ENCODE measurements at regions not wholly inside any gene's neighbourhood (a gene's known extent, or its start where the extent isn't known, plus 50 kb on each side); places are given as distances from the start of the nearest gene placed in this dataset.
A peak's percentile ranks its signal among the peaks of the same experiment; 100 is the strongest.
"Not testable (repeated sequence)": the region's sequence is repeated elsewhere in the genome, so short reads cannot be mapped to it uniquely, and the experiment has no call there.

DNA sequence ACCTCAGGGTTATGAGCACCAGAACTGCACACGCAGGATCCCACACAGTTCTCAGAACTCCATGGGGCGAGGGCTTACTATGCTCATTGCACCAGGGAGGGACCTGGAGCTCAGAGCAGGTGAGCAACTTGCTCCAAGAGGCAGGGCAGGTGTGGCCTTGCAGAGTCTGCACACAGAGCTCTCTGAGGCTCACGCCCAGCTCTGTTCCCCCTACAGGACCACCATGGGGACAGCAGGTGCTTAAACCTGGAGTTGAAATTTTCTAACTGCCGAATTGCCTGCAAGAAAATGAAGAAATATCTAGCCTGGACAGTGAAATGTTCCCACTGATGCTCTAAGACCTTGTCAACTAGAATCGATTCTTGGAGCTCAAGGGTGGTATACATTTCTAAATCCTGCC, 49.9 kb upstream of the MSMB start:
- DNase-seq (ENCODE audit: low spot score) = not testable (repeated sequence)

GRCh38 chr10:46096446-46096845, 50.4 kb upstream of the MSMB start:
- peak; percentile 52 for DNase-seq (ENCODE audit: low spot score)

- DNase-seq (ENCODE audit: low spot score) = no peak
These were observed 51.0 kb upstream of the MSMB start for GRCh38 chr10:46096909-46097575.

- no peak for DNase-seq (ENCODE audit: low spot score)
These were observed 51.7 kb upstream of the MSMB start for GRCh38 chr10:46097576-46098317.

DNA sequence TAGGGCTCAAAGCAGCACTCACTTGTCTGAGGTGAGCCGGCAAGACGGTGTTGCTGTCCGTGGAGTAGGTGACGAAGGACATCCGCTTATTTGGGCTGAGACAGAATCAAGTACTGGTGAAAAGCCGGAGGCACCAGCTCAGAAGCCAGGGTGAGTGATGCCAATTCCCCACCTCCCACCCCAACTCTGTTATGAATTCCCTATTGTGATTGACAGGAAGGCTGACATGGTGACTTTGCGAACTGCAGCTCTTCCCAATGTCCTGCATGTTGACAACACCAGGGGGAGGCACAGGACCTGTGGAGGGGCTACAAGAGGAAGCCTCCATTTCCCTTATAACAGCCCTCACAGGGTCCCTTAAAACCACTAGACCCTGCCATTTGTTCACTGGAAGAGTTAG, 52.3 kb upstream of the MSMB start:
- DNase-seq (ENCODE audit: low spot score) = no peak

DNA sequence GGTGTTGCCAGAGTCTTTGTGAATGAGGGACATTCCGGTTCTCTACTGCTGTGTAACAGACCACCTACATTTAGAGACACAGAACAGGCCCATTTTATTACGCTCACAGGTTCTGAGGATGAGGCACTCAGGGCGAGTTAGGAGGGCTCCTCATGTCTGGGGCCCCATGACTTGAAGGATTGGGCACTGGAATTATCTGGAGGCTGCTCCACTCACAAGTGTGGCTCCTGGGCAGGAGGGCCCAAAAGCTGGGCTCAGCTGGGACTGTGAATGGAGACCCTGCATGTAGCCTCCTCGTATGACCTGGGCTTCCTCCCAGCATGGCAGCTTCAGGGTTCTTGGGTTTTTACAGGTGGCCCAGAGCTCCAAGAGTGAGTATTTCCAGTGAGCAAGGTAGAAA, 52.9 kb upstream of the MSMB start:
- not testable (repeated sequence) for DNase-seq (ENCODE audit: low spot score)

GRCh38 chr10:46104071-46104585, 58.1 kb upstream of the MSMB start:
- DNase-seq (ENCODE audit: low spot score) = no peak

- not testable (repeated sequence) for DNase-seq (ENCODE audit: low spot score)
These were observed 59.3 kb upstream of the MSMB start for GRCh38 chr10:46105416-46105815.

- DNase-seq (ENCODE audit: low spot score) = not testable (repeated sequence)
These were observed 59.9 kb upstream of the MSMB start for GRCh38 chr10:46105856-46106409.

DNA sequence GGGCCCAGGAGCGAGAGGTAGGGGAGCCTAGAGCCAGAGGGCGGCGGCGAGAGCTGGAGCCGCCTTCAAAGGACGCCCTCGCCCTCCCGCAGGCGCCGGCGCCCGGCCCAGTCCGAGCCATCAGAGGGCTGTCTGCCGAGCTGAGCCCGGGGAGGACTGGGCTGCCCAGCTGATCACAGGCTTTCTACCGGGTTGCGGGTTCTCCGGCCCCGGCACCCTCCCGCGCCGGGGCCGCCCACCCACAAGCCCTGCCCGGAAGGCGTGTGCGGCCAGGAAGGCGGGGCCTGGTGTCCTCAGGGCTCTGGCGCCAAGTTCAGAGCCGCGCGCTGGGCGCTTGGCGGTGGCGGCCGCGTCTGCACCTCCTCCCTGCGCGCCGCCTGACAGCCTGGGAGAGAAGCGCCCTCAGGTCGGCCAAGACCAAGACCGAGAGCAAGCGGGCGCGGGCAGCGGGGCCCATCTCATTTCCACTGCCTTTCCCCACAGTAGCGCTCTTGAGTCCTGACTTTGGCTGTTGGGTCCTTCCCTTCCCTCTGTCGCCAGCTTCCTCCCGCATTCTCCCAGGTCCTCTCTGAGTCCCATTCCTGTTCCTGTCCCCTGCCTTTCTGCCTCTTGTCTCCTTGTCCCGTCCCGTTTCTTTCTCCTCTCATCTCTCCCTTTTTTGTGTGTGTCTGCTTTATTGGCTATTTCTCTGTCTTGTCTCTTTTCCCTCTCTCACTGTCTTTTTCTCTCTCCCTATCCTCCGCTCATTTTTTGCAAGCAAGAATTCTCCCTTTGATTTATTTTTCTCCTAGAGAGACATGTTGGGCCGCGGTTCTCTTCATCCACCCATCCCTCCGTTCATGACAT, 60.6 kb upstream of the MSMB start:
- DNase-seq (ENCODE audit: low spot score) = peak; percentile 80

- not testable (repeated sequence) for DNase-seq (ENCODE audit: low spot score)
These were observed 62.1 kb upstream of the MSMB start for GRCh38 chr10:46108158-46108499.

GRCh38 chr10:46154271-46154670, 108.2 kb upstream of the MSMB start:
- DNase-seq (ENCODE audit: low spot score) = not testable (repeated sequence)

DNA sequence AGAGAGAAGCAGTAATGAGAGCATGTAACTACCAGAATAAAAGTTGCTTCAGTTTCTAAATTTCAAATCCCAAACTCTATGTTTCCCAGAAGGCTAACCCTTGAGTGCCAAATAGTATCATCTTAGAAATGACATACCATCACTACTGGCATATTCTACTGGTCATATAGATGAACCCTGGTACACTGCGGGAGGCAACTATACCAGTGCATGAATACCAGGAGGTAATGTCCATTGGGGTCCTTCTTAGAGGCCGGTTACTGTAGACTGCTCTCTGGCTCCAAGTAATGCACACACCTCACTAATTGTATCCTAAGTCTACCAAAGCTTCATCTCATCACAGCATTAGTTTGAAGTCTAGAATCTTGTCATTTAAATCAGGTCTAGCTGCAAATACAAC, 108.6 kb upstream of the MSMB start:
- not testable (repeated sequence) for DNase-seq (ENCODE audit: low spot score)

DNA sequence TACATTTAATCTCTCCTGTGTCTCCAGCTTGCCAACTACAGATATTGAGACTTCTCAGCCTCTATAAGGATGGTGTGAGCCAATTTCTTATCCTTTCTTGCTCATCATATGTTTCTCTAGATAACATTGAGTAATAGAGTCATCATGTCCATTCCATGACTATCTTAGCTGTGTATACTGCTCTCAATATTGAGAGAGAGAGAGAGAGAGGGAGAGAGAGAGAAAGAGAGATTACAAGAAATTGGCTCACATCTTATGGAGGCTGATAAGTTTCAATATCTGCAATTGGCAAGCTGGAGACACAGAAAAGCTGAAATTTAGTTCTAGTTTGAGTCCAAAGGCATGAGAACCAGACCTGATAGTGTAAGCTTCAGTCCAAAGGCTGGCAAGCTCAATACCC, 110.8 kb upstream of the MSMB start:
- not testable (repeated sequence) for DNase-seq (ENCODE audit: low spot score)

- no peak for DNase-seq (ENCODE audit: low spot score)
These were observed 117.1 kb upstream of the ANTXRL start for GRCh38 chr10:46169736-46170135.

- DNase-seq (ENCODE audit: low spot score) = no peak
These were observed 116.0 kb upstream of the ANTXRL start for GRCh38 chr10:46170789-46171188.

DNA sequence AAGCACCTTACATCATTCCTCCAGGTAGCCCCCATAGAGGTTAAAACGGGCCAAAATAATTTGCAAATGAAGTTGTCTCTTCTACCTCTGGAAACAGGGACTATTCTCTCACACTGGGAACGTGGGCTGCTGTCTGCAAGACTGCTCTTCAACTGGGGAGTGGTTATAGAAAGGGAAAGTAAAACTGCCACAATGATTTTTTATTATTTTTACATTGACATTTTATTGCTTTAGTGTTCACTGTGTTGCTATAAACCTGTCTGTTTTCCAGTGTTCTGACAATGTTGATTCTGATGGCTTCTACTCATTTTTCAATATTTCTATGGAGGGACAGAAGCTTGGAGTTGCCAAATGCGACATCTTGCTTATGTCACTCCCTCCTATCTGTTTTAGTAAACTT, 115.1 kb upstream of the ANTXRL start:
- no peak for DNase-seq (ENCODE audit: low spot score)

GRCh38 chr10:46175296-46175695, 111.5 kb upstream of the ANTXRL start:
- DNase-seq (ENCODE audit: low spot score) = no peak

DNA sequence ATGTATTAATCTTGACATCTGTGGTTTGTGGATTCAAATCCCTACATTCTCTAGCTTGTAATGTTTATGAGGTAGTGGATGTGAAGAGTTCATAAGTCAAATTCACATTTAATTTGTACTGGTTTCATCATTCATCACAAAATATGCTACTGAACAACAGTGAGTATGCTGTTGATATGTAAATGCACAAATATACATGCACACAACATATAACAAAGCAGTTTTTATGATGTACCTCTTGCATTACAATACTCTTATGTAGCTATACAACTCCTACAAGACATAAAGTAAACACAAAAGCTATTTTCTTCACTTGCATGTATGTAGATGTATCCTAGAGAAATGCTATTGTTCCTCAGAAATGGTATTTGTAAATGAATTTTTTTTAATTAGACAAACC, 111.0 kb upstream of the ANTXRL start:
- DNase-seq (ENCODE audit: low spot score) = no peak

GRCh38 chr10:46187431-46187830, 99.4 kb upstream of the ANTXRL start:
- not testable (repeated sequence) for DNase-seq (ENCODE audit: low spot score)

GRCh38 chr10:46197050-46197449, 89.7 kb upstream of the ANTXRL start:
- no peak for DNase-seq (ENCODE audit: low spot score)

DNA sequence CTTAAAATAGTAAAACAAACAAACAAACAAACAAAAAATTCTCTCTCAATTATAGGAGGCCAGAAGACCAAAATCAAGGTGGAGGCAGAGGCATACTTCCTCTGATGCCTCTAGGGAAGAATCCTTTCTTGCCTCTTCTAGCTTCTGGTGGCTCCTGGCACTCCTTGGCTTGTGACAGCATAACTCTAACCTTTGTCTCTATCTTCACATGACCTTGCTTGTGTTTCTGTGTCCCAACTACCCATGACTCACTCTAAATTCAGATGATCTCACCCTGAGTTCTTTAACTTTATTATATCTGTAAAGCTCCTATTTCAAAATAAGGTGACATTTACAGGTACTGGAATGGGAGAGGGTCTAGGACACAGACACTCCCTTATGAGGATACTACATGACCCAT, 88.3 kb upstream of the ANTXRL start:
- no peak for DNase-seq (ENCODE audit: low spot score)
